Left cardiac atrium (tissue), 4 donors: ENCODE measurements at regions not wholly inside any gene's neighbourhood (a gene's known extent, or its start where the extent isn't known, plus 50 kb on each side); places are given as distances from the start of the nearest gene placed in this dataset.
"Not testable (repeated sequence)": the region's sequence is repeated elsewhere in the genome, so short reads cannot be mapped to it uniquely, and the experiment has no call there.

Source experiments
- ATAC-seq, 2 donors: fragments of 200-7000 bp; cut with Tn5 transposase; one replicate each; pipeline ENCODE4 v1.9.1; 2020; ENCODE audit warnings: mild to moderate bottlenecking in 2 of 2, moderate library complexity in 2 of 2
- DNase-seq: peaks from one replicate; pipeline ENCODE4 v3.0.0-alpha.2; 2020
- intact Hi-C, 2 donors: fragments of 100-400 bp; cut with DNase I; formaldehyde crosslinking; loops; one replicate each; pipeline versions ENCODE4 v1.14.1 to v1.15.1; 2022 to 2023
- donor health status: DM: no; HTN: yes; CAD: no.
- donor health status: DM: no; HTN: yes; CAD: no; lungs with severe emphysema.
- donor health status: DM: yes; HTN: yes; CAD: no.
- donor health status: Dilated cardiomyopathy.

DNA sequence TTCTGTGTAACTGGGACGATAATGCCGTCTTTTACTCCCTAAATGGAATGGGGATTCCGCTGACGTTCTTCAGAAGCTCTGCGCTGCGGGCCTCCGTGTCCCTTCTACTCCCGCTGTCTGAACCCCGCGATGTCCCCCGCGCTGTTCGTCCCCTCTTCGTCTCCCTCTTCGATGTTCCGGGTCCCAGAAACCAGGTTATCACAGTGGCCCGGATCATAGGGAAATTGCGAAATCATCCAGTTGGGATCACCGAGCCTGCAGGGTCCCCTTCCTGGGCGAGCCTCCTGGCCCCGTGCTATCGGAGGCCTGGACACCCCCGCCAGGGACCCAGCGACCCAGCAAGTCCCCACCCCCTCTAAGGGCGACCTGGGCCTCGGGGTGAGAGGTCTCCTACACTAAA lies 154.2 kb downstream of the PPIAL4G start:
- DNase-seq (no peak), ATAC-seq (no peak)
- intact Hi-C loops, result no loop called here

DNA sequence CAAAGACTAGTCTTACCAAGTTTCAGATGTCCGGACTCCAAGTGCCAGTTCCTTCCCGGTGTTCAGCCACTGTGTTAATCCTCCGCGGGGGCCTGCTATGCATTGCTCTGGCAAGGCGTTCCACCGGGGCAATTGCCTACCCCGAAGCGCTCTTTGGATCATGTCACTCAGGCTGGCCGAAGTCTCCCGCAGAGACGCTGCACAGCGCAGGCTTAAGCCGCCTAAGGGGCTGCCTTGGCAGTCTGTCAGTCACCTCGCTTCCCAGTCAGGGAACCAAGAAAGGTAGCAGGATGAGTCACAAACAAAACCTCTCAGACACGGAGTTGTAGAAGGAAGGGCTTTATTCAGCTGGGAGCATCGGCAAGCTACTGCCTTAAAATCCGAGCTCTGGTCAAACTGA lies 158.1 kb downstream of the PPIAL4G start:
- DNase-seq, ATAC-seq, intact Hi-C loops: not testable (repeated sequence)

DNA sequence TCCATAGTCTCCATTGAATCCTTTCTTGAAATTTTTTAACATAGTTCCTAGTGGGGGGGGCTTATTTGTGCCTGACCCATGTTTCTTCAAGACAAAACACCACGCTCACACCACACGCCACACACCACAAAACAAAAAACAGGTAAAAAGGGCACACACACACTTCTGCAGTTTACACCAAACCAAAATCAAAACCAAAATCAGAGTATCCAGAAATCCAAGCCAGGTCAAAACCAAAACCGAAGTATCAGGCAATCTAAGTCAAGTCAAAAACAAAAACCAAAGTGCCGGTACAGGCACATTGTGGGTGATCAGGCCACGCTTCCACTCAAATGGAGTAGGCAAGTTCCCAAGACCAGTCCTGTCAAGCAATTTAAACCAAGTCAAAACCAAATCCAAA lies 158.6 kb downstream of the PPIAL4G start:
- DNase-seq, ATAC-seq, intact Hi-C loops: not testable (repeated sequence)

DNA sequence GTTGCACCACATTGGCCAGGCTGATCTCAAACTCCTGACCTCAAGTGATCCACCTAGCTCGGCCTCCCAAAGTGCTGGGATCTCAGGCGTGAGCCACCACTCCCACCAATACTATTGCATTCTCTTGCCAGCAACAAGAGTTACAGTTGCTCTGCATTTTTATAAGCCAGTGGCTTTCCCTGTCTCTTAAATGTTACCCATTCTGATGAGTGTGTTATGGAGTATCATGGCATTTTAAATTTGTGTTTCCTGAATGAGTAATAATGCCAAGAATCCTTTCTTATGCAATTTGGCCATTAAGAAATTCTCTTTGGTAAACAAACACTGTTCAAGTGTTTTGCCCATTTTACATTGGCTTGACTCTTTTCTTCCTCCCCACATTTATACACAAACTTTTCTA lies 163.0 kb downstream of the PPIAL4G start:
- ATAC-seq, intact Hi-C loops, DNase-seq: not testable (repeated sequence)

DNA sequence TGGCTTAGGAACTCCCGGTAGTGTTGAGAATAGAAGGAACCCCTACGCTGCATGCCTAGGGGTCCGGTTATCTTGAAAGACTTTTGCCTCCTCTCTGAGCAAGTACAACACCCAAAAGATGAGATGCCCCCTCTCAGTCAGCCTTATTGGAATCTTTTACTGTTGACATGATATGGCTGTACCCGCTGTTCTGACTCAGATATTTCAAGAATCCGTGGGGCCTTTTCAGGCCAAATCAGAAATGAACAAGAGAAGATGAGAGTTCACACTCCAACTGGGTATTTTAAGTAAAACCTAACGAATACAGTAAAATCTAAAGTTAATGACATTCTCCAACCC lies 164.2 kb downstream of the PPIAL4G start:
- no peak for DNase-seq
- intact Hi-C loops, result no loop called here
- no peak for ATAC-seq

DNA sequence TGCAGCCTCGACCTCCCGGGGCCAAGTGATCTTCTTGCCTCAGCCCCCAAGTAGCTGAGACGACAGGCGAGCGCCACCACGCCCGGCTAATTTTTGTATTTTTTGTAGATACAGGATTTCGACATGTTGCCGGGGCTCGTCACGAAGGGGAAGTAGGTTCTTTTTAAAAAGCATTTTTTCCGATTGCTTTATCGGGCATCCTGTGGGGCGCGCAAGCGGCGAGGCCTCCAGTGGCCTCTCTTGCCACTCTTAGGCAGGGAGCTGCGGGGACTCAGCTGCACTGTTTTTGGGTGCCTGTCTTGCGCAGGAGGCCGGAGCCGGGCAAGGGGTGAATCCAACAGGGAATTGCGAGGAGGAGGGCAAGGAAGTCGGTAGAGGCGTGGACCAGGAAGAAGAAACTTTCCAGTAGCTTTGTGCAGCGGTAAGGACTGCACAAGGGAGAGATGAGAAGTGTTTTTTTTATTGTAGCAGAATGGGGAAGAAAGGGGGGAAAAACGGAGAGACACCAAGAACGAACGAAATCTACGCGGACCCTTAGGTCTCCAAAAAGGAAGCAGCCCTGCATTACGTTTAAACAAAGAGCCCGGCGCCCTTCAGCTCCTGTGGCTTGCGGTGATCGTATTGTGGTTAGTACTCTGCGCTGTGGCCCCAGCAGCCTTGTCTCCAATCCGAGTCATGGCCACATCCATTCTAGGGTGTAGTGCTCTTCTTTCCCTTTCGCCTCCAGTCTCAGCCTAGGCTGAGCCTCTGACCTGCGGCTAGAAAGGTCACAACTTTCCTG lies 164.8 kb downstream of the PPIAL4G start:
- intact Hi-C loops, result no loop called here
- DNase-seq (peak; percentile 62), ATAC-seq (peak; percentile 57)

DNA sequence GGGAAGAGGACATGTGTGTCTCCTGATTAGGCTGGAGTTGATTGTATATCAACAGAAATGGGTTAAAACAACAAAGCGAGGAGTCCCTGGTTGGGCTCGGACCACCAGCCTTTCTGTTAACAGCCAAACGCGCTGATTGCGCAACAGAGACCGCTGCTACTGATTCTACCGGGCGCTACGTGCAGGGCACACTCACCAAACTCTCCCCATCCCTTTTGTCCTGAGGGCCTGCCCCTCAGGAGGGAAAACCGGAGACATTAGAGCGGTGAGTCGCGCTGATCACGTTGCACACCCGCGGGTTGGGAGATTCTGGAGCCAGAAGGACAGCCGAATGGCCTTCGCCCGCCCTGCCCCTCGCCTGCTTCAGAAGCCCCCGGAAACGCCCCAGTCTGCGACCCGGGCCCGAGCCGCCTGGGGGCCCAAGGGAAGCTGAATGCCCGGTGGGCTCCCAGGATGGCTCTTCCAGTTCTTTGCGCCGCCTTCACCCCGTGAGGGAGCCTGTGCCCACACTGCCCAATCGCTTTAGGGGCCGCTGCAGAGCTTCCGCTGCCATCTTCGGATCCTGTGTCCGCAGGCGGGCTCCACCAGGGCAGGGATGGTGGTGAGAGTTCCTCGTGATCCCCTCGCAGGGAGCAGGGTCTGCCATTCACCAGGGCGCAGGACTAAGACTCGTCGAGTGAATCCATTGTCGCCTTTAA lies 165.4 kb upstream of the NBPF11 start:
- DNase-seq (no peak), ATAC-seq (no peak)
- intact Hi-C loops, result no loop called here

DNA sequence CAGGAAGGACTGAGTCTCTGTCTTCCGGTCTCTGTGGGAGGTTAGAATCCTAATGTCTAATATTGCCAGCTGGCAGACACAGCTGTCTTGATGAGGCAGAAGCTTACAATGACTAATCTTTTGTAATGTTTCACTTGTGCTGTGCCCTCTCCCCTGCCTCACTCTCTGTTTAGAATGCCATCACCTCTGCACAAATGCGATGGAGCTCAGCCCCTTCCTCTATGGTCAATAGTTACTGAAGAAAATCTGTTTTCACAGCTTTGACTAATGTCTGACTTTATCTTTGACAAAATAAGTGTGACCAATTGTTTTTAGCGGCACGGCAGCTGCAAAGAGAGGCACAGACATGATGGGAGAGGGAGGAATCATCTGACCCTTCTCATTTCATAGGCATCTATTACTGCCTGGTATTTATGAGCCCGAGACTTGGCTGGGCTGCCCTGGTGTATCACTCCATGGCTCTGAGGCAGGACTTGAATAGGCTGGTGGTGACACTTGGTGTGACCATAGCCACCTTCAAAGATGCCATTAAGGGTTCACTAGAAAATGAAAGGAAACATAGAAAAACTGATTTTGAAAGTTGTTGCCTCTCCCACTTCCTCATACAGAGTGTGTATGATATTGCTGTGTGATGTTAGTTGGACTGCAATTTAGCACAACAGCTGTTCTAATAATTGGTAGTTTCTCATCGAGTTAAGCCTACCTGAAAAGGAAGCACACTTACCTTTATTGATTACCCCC lies 163.2 kb upstream of the NBPF11 start:
- intact Hi-C loops, result no loop called here
- DNase-seq, result no peak
- no peak for ATAC-seq

DNA sequence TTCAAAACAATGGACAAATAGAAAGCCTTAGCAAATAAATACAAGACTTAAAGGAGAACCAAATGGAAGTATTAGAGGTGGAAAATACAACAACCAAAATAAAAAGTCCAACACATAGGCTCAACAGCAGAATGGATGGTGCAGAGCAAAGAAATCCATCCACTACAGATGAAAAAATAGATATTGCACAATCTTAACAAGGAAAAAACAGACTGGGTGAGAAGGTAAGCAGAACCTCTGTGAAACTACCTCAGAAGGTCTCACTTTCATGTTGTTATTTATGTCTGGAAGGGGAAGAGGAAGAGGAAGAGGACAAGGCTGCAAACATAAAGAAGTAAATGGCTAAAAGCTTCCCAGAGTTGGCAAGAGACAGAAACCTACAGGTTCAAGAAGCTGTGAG lies 158.7 kb upstream of the NBPF11 start:
- ATAC-seq, result no peak
- no peak for DNase-seq
- intact Hi-C loops, result no loop called here

DNA sequence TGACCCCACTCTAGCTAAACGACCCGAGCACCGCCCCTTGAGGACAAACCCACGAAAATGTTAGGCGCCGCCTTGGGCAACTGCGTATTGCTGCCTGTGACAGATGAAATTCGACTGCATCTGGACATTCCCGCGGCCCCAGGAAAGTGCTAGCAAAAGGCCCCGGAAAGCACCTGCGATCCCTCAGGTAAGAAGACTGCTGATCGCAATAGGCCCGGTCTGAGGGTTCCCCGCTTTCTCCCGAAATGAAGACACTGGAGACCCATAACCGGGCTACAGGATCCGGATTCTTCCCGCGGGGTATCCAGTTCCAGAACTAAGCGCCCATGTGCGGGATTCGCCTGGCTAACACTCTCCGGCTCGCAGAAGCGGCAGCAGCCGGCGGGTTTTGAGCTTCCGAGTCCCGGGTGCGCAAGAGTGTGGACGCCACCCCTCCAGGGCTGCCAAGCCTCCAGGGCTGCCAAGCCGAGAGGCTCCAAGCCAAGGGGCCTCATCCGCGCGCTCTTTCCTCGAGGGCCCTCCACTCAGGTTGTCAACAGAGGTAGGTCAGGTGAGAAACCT lies 157.9 kb upstream of the NBPF11 start:
- intact Hi-C loops, result no loop called here
- ATAC-seq, result no peak
- no peak for DNase-seq

DNA sequence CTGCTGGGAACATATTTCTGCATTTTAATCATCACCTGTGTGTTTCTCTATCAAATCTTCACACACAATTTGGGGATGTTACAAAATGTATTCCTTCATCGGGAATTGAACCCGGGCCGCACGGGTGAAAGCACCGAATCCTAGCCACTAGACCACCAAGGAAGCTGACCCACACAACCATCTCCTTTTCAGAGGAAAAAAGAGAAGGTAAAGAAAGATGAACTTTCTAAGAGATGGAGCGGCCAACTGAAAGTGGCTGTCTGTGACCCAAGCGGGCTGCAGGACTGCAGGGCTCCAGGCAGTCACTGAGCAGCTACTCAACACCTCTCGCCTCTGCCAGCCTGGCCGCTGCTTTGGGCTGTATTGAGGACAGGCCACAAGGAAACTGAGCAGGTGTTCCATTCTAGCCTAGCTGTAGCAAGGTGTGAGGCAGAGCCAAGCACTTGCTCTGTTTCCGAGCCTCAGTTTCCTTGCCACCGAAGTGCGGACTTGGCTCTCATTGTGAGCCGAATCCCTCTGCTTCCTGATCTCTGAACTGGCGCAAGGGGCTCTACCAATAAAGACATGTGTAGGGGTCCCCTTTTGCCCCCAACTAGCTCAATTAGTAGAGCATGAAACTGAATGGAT lies 156.9 kb upstream of the NBPF11 start:
- intact Hi-C loops, result no loop called here
- DNase-seq (no peak), ATAC-seq (no peak)

DNA sequence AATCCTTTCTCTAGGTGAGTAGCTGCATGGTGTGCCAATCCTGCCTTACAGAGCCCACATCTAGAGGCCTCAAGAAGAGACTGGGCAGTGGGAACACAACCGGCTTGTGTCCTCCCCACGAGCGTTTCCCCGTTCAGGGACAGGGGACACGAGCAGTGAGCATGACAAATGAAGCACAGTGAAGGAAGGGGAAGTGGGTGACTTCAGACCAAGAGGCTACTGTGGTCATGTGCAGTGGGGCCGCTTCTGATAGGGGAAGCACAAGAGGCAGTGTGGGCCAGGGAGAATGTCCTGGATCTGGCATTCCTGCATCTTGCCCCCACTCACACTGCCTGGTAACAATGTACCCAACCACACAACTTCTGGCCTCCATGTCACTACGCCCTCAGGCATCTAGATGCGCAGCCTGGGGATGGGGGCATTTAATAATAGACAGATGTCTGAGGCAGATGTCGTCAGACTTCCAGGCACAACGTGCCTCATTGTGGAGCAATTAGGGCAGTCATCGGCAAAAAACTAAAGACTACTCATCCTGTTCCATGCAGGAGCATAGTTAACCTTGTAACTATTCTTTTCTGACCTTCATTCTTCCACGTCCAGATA lies 155.6 kb upstream of the NBPF11 start:
- intact Hi-C loops, result no loop called here
- ATAC-seq, result no peak
- DNase-seq, result no peak

DNA sequence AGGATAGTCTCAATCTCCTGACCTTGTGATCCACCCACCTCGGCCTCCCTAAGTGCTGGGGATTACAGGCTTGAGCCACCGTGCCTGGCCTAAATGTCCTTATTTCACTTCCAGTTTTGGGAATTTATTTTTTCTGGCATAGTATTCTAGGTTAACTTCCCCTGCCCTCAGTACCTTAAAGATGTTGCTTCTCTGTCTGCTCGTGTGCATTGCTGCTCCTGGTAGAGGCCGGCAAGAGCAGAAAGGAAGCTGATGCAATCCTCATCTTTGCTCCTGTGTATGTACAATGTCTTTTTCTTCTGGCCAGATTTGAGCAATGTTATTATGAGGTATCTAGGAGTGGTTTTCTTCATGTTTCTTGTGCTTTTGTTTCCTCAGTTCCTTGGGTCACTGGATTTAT lies 152.9 kb upstream of the NBPF11 start:
- ATAC-seq, intact Hi-C loops, DNase-seq: not testable (repeated sequence)

DNA sequence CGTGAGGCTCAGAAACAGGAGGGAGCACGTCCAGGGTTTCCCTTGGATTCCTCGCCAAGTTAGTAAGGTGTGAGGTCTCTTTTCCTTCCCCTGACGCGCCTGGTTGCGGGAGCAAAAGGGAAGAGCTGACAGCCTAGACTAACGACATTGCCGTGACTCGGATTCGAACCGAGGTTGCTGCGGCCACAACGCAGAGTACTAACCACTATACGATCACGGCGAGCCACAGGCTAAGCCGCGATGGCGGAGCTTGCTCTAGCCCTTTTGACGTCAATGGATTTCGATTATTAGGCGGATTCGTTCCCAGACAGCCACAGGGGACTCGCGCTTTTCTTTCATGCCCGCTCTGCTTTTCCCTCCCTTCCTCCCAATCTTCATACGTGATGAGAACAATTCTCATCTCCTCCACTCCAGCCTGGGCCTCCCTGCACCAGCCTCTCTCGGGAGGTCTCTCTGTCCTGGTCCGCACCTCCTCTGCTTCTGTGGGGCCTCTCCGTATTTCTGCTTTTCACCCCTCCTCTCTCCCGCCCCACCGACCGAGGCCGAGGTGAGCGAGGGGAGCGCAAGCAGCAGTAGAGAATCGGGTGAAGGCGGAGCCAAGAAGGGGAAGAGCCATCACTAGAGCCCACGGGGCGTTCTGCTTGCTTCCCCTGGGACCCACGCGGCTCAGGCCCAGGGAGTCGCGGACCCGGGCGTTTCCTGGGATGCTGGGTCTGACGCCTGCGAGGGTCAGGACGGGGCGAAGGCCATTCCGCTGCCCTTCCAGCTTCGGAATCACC lies 150.7 kb upstream of the NBPF11 start:
- intact Hi-C loops, DNase-seq: not testable (repeated sequence)
- ATAC-seq, result peak; percentile 89 to 94

DNA sequence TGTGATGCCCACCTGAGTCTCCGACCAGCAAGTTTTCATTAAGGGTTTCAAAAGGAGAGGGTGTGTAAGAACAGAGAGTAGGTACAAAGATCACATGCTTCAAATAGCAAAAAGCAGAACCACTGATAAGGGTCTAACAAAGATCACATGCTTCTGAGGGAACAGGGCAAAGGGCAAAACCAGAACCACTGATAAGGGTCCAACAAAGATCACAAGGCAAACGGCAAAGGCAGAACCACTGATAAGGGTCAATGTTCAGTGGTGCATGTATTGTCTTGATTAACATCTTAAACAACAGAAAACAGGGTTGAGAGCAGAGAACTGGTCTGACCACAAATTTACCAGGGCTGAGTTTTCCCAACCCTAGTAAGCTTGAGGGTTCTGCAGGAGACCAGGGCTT lies 145.8 kb upstream of the NBPF11 start:
- DNase-seq, ATAC-seq, intact Hi-C loops: not testable (repeated sequence)

DNA sequence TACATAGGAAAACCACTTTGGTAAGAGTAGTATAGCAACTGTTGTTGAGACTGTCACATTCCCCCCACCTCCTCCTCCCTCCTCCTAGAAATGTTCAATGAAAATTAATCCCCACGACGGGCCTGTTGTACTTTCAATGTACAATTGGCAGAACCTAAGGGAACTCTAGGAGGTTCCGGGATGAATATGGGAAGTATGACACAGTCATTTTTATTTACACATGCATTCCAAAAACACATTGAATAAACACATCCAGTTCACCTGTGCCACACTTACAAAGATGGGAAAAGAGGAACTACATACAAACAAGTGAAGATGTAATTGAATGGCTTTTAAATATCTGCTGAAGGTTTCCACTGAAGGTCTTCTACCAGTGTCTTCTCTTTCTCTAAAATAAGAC lies 144.4 kb upstream of the NBPF11 start:
- DNase-seq (no peak), ATAC-seq (no peak)
- intact Hi-C loops, result no loop called here

DNA sequence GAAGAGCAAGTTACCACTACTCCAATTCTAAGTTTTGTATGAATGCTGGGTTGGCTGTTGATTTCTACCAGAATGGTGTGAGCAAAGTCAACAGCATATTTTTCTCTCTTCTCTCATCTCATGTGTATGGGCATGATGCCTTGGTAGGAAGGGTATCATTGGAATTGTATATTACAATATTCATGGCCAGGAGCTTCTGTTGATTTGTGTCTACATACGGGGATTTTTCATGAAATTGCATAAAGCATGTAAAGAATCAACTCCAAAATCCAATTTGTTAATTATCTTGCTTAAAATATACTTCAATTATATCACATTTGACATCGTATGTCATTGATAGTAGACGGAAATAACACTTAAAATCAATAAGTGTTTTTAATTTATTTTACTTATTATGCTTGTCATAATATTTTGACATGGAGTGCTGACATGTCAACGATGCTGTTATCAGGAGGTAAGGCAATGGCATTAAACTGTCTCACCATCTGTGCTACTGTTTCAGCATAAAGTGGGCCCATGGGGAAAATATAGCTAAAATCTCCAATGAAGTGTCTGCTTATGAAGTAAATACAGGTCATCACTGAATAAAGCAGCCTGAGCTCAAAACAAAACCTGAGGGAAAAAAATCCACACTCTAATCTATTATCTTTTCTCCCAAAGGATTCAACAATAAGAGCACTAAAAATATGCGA lies 142.2 kb upstream of the NBPF11 start:
- intact Hi-C loops, result no loop called here
- DNase-seq (no peak), ATAC-seq (no peak)

DNA sequence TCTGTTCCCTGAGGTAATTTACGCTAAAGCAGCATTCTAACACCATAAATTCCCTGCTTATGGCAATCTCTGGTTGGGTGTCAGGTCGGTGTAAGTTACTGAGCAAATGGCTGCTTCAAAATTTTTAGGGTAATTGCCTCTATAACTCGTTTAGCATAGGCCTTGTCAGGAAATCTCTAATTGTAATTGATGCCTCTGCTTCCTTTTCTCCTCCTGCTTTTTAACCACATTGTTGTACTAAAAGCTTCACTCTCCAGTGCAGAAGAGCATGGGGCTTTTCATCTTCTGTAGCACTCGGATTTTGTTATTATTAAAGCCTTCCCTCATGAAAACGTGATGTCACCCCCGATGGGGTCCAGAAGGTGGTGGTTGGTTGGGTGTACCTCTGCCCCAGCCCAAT lies 141.6 kb upstream of the NBPF11 start:
- intact Hi-C loops, result no loop called here
- ATAC-seq (no peak), DNase-seq (no peak)
